IgD-negative memory B cell (primary cell): ENCODE measurements at regions not wholly inside any gene's neighbourhood (a gene's known extent, or its start where the extent isn't known, plus 50 kb on each side); places are given as distances from the start of the nearest gene placed in this dataset.

ENCODE experiments used
- H3K27ac Mint-ChIP-seq, 3 donors: one replicate each; pipeline ENCODE4 v1.8.0; 2020 to 2022; ENCODE audit warnings: mild to moderate bottlenecking in 3 of 3, mixed read lengths in 3 of 3, moderate library complexity in 1 of 3
- H3K27me3 Mint-ChIP-seq: one replicate; pipeline ENCODE4 v1.8.0; 2021; ENCODE audit warnings: mixed read lengths
- H3K36me3 Mint-ChIP-seq: one replicate; pipeline ENCODE4 v1.8.0; 2020; ENCODE audit warnings: mild to moderate bottlenecking, mixed read lengths
- H3K4me1 Mint-ChIP-seq, 3 donors: one replicate each; pipeline ENCODE4 v1.8.0; 2020 to 2022; ENCODE audit warnings: mixed read lengths in 3 of 3, mild to moderate bottlenecking in 1 of 3
- H3K4me3 Mint-ChIP-seq, 4 donors: one replicate each; pipeline ENCODE4 v1.8.0; 2020 to 2022; ENCODE audit warnings: mild to moderate bottlenecking in 4 of 4, mixed read lengths in 4 of 4, moderate library complexity in 3 of 4
- H3K9me3 Mint-ChIP-seq, 3 donors: one replicate each; pipeline ENCODE4 v1.8.0; 2020 to 2021; ENCODE audit warnings: mixed read lengths in 3 of 3, mild to moderate bottlenecking in 1 of 3

DNA sequence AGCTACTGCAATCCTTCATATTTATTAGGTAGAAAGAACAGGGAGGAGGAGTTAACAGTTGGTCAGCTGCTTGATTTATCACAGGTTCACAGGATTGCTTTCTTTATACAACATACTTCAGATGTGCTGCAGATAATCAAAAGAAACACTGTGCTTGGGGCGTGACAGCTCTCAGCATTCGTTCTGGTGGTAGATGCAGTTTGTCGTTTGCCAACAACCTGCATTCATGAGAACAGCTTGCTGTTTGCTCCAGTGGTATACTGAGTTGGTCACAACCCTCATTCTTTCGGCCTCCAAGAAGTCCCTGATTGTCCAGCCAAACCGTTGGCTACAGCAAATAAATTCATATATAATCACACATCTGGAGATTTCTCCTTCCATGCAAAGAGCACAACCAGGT lies 120.5 kb downstream of the ZNF280B start:
- peaks cover 0 to 2% (median 0%) of the 10 kb centered on the region in 3 donors for H3K9me3 Mint-ChIP-seq
- peaks cover 2% of the 10 kb centered on the region for H3K27me3 Mint-ChIP-seq

DNA sequence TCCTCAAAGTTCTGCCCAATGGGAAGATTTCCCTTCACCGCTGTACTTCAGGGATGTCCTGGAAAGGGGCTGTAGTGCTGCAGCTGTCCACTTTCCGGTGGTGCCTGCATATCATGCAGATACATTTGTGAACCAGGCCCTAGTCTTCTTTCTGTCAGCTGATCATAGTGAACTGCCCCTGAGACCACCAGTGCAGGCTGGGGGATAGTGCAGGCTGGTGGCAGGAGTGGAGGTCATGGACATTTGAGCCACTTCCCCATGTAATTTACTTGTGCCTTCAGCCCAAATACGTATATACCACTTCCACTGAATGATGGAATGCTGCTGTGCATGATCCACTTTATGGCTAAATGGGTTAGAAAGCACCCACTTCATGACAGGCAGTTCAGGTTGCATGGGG lies 120.0 kb downstream of the ZNF280B start:
- H3K27ac Mint-ChIP-seq = no peak overlapping the region
- no peak overlapping the region for H3K4me3 Mint-ChIP-seq
- H3K27me3 Mint-ChIP-seq = peaks cover 2% of the 10 kb centered on the region
- H3K36me3 Mint-ChIP-seq = peaks cover 2% of the 10 kb centered on the region
- peaks cover 5 to 13% (median 10%) of the 10 kb centered on the region in 3 donors for H3K4me1 Mint-ChIP-seq
- peaks cover 0 to 2% (median 0%) of the 10 kb centered on the region in 3 donors for H3K9me3 Mint-ChIP-seq

More for the DNA sequence above, 120.5 kb downstream of the ZNF280B start:
- no peak overlapping the region for H3K4me3 Mint-ChIP-seq
- no peak overlapping the region for H3K27ac Mint-ChIP-seq
- peaks cover 9 to 17% (median 13%) of the 10 kb centered on the region in 3 donors for H3K4me1 Mint-ChIP-seq
- peaks cover 2% of the 10 kb centered on the region for H3K36me3 Mint-ChIP-seq

DNA sequence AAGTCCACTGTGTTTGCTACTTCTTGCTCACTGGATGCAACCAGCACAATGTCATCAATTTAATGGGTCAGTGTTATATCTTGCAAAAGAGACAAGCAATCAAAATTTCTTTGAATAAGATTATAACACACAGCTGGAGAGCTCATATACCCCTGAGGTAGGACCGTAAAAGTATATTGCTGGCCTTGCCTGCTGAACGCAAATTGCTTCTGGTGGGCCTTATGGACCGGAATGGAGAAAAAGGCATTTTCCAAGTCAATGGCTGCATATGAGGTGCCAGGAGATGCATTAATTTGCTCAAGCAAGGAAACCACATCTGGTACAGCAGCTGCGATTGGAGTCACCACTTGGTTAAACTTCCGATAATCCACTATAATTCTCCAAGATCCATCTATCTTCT lies 119.1 kb downstream of the ZNF280B start:
- Mint-ChIP-seq H3K36me3 (peaks cover 2% of the 10 kb centered on the region), H3K27me3 (peaks cover 2% of the 10 kb centered on the region), H3K27ac (no peak overlapping the region), H3K4me1 (peaks cover 6 to 11% (median 7%) of the 10 kb centered on the region in 3 donors), H3K4me3 (no peak overlapping the region), H3K9me3 (peaks cover 0 to 2% (median 0%) of the 10 kb centered on the region in 3 donors)

DNA sequence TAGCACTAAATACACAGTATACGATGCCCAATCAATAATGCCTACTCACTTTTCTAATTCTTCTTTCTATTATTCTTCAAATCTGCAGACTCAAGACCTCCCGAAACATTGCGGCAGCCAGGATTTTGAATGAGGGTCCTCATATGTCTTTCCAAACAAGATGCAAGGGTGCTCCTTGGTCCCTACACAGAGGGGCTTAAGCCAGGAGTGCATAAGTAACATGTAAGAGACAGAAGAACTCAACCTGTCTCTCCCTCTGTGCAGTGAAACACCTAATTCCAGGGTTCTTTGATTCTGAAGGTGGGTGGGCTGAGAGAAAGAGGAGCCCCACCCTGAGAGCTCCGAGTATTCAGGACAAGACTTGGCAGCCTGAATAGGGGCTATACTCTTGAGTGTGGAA lies 117.6 kb downstream of the ZNF280B start:
- H3K27ac Mint-ChIP-seq = no peak overlapping the region
- H3K36me3 Mint-ChIP-seq = peaks cover 2% of the 10 kb centered on the region
- peak overlapping the region in 1 of 4 donors; percentile 17 for H3K4me3 Mint-ChIP-seq
- H3K4me1 Mint-ChIP-seq = peaks cover 17 to 21% (median 19%) of the 10 kb centered on the region in 3 donors
- H3K27me3 Mint-ChIP-seq = peaks cover 2% of the 10 kb centered on the region
- H3K9me3 Mint-ChIP-seq = peaks cover 0 to 2% (median 0%) of the 10 kb centered on the region in 3 donors

DNA sequence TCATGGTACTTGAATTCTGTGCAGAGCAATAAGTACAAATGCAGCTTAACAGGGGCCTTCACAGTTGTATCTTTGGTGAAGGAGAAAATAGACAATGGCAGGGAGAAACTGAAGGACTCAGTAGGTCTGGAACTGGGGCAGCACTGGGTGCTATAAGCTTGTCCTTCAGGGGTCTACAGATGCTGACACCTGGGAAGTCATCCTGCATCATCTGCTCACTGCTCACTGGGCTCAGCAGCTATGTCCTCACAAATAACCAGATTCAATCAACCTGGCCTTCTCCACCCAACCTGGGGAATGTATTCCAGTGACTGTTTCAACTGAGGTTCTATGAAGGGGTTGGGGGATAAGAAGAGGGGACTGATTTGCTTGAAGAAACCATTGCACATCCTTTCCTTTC lies 117.0 kb downstream of the ZNF280B start:
- Mint-ChIP-seq H3K9me3 (peaks cover 0 to 2% (median 0%) of the 10 kb centered on the region in 3 donors), H3K36me3 (peaks cover 2% of the 10 kb centered on the region), H3K4me1 (peaks cover 17 to 21% (median 20%) of the 10 kb centered on the region in 3 donors), H3K27me3 (peaks cover 2% of the 10 kb centered on the region), H3K4me3 (peak overlapping the region in 1 of 4 donors; percentile 22), H3K27ac (no peak overlapping the region)

DNA sequence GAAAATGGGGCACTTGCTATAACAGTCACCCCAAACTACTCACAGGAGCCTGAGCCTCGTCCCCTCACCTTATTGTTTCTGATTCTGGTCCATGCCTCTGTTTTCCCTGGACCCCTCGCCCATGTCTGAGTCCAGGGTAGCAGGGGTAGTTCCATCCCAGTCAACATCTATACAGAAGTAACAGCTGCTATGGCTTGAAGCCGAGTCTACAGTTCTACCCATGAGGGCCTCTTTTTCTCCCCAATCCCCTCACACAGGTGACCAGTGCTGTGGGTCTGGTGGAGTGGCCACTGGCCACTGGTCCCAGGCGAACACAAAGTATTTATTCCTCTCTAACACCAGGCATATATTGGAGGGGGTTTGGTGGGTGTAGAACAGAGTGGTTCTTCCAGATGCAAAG lies 116.4 kb downstream of the ZNF280B start:
- Mint-ChIP-seq H3K36me3 (peaks cover 2% of the 10 kb centered on the region), H3K27me3 (peaks cover 2% of the 10 kb centered on the region), H3K9me3 (peaks cover 0 to 2% (median 0%) of the 10 kb centered on the region in 3 donors), H3K27ac (peak overlapping the region in 2 of 3 donors; percentile 8 to 63), H3K4me1 (peaks cover 17 to 25% (median 22%) of the 10 kb centered on the region in 3 donors), H3K4me3 (no peak overlapping the region)

DNA sequence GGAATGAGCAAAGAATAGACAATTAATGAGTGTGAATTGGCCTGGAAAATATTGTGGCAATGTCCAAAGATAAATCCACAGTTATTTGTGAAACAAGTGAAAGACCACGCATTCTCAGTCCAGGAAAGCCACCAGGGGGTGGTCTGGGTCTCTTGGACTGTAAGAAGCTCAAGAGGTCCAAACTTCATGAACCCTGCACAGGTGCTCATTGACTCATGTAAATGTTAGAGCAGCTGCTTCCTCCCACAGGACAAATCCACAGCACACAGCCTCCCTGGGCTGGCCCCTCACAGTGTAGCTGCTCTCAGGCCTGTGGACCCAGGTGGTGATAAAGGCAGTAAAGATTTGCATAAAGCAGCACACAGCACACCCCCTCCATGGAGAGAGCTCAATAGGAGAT lies 114.0 kb downstream of the ZNF280B start:
- peaks cover 2% of the 10 kb centered on the region for H3K36me3 Mint-ChIP-seq
- H3K9me3 Mint-ChIP-seq = peaks cover 0 to 2% (median 0%) of the 10 kb centered on the region in 3 donors
- H3K27ac Mint-ChIP-seq = peak overlapping the region; percentile 77 to 96 (median 78)
- peak overlapping the region; percentile 54 to 91 (median 77) for H3K4me3 Mint-ChIP-seq
- peaks cover 17 to 34% (median 25%) of the 10 kb centered on the region in 3 donors for H3K4me1 Mint-ChIP-seq
- peaks cover 2% of the 10 kb centered on the region for H3K27me3 Mint-ChIP-seq

DNA sequence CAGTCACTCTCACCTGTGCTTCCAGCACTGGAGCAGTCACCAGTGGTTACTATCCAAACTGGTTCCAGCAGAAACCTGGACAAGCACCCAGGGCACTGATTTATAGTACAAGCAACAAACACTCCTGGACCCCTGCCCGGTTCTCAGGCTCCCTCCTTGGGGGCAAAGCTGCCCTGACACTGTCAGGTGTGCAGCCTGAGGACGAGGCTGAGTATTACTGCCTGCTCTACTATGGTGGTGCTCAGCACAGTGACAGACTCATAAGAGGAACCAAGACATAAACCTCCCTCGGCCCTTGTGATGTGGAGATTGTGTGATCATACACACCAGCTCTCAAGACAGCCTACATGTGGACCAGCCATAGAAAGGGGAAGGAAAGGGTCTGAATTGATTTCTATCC lies 113.3 kb downstream of the ZNF280B start:
- Mint-ChIP-seq H3K27me3 (peaks cover 1% of the 10 kb centered on the region), H3K9me3 (peaks cover 0 to 2% (median 0%) of the 10 kb centered on the region in 3 donors), H3K4me3 (peak overlapping the region; percentile 54 to 91 (median 77)), H3K4me1 (peaks cover 20 to 35% (median 25%) of the 10 kb centered on the region in 3 donors), H3K36me3 (peaks cover under 1% of the 10 kb centered on the region), H3K27ac (peak overlapping the region; percentile 77 to 96 (median 78))

DNA sequence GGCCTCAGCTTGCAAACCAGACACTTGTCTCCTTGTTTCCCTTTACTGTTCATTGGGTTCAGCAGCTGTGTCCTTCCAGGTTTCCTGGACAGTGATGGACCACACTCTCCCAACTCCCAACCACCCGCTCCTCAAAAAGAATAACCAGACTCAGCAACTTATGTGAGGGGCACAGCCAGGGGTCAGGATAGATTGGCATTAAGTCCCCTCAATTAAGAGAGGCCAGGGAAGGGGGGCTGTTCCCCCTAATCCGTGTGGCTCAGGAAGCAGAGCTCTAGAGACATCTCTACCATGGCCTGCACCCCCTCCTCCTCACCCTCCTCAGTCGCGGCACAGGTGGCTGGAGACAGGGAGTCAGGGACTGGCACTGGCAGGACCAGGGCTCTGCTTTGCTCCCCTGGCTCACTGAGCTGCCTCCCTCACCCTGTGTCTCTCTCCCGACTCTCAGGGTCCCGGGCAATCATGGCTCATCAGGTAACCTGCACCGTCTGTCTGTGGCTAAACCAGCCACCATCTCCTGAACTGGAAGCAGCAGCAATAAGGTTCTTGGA lies 111.7 kb downstream of the ZNF280B start:
- no peaks in the 10 kb centered on the region for H3K27me3 Mint-ChIP-seq
- peak overlapping the region in 1 of 4 donors; percentile 54 for H3K4me3 Mint-ChIP-seq
- H3K4me1 Mint-ChIP-seq = peaks cover 25 to 41% (median 27%) of the 10 kb centered on the region in 3 donors
- no peaks in the 10 kb centered on the region for H3K36me3 Mint-ChIP-seq
- peak overlapping the region; percentile 13 to 87 (median 18) for H3K27ac Mint-ChIP-seq
- peaks cover 0 to 2% (median 0%) of the 10 kb centered on the region in 3 donors for H3K9me3 Mint-ChIP-seq

DNA sequence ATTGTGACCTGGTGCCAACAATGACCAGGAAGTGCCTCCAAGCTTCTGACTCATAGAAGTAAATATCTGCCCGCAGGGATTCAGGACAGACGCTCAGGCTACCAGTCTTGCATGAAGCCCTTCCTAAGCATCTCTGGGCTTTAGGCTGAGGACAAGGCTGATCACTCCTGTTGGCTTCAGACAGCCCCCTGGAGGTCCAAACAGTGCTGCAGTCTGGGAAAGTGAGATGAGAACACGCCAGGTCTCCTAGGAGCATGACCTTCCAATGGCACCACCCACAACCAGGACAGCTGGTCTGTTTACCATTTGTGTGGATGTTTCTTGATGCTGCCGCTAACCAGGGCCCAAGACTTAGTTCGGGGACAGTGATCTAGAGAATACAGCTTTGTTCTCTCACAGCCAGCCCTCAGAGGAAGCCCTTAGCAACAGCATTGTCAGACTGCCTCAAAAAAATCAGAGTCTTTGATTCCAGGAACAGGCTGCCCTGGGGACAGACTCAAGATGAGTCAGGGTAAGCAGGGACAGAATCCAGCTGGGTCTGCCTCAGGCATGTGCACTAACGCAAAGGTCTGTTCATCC lies 111.2 kb downstream of the ZNF280B start:
- Mint-ChIP-seq H3K4me1 (peaks cover 27 to 42% (median 27%) of the 10 kb centered on the region in 3 donors), H3K4me3 (peak overlapping the region in 1 of 4 donors; percentile 39), H3K9me3 (peaks cover 0 to 2% (median 0%) of the 10 kb centered on the region in 3 donors), H3K27me3 (no peaks in the 10 kb centered on the region), H3K36me3 (no peaks in the 10 kb centered on the region), H3K27ac (peak overlapping the region in 1 of 3 donors; percentile 13)

DNA sequence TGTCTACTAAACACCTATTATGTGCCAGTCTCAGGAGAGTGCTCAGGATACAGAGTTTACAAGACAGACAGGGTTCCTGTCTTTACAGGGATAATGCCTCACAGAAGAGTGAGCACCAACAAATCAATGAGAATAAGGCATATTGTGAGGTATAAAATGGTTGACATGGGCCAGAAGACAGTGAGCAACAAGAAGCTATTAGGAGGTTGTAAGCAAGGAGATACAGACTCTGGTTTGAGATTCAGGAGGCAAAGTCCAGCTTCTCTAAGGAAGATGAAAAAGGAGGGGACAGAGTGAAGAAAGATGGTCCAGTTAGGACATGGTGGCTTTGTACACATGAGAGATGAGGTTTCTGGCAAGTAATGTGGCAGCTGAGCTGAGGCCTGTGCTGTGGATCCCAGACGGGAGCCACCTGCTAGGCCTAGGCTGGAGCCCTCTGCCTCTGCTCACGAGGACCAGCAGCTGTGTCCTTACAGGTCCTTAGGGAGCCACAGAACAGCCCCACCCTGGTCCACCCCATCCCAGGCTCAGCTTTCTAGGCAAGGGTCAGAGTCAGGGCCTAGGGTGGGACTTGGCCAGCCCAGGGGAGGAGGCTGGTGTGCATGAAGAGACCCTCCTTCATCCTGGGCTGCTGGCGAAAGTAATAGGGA lies 110.5 kb downstream of the ZNF280B start:
- no peaks in the 10 kb centered on the region for H3K36me3 Mint-ChIP-seq
- no peaks in the 10 kb centered on the region for H3K9me3 Mint-ChIP-seq
- H3K27ac Mint-ChIP-seq = no peak overlapping the region
- H3K4me3 Mint-ChIP-seq = no peak overlapping the region
- peaks cover 27 to 40% (median 28%) of the 10 kb centered on the region in 3 donors for H3K4me1 Mint-ChIP-seq
- no peaks in the 10 kb centered on the region for H3K27me3 Mint-ChIP-seq

DNA sequence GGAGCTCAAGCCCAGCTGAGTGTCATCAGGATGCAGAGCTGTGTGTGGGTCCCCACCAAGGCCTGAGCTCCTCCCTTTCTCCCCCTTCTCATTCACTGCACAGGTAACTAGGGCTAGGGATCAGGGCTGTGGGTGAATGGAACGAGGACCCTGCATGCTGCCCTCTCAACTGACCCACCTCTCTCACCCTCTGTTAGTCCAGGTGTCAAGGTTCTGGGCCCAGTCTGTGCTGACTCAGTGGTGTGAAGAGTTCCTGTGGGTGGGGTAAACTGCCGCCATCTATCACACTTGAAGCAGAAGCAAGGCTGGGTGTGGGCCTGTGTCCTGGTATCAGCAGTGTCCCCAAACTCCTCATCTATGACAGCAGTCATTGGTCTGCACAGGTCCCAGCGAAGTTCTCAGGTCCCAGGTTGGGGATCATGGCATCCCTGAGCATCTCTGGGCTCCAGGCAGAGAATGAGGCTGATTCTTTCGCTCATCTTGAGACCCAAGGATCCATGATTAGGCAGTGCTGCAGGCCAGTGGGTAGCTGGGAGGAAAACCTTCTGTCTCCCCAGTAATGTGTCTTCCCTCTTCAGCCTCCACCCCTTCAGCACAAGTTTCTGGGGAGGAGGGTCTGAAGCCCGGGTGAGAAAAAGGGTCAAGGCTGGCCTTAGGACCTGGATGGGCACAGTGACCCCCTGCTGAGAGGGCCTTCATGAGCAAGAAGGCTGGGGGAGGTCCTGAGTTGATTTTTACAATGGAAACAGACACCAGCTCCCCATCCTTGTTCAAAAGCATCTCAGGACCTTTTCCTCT lies 109.8 kb downstream of the ZNF280B start:
- H3K9me3 Mint-ChIP-seq = no peaks in the 10 kb centered on the region
- H3K4me3 Mint-ChIP-seq = no peak overlapping the region
- H3K27ac Mint-ChIP-seq = no peak overlapping the region
- H3K36me3 Mint-ChIP-seq = no peaks in the 10 kb centered on the region
- no peaks in the 10 kb centered on the region for H3K27me3 Mint-ChIP-seq
- H3K4me1 Mint-ChIP-seq = peaks cover 32 to 42% (median 32%) of the 10 kb centered on the region in 3 donors

DNA sequence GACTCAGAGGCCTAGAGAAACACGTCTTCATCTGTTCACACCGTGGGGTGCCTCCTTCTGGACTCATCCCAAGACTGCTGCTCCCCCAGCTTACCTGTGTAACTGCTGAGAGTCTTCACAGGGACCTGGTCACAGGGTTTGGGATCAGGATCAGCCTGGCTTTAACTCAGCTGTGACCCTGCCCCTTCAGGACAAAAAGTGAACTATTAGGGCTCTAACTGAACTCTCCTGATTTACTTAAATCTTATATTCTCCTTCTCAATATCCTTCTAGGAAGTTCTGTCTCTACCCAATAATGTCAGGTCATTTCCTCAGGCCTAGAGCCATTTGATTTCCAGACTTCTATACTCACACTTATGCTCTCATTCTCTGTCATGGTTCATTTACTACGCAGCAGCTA lies 108.4 kb downstream of the ZNF280B start:
- Mint-ChIP-seq H3K27me3 (no peaks in the 10 kb centered on the region), H3K4me3 (no peak overlapping the region), H3K4me1 (peaks cover 27 to 38% (median 32%) of the 10 kb centered on the region in 3 donors), H3K36me3 (no peaks in the 10 kb centered on the region), H3K9me3 (no peaks in the 10 kb centered on the region), H3K27ac (no peak overlapping the region)

DNA sequence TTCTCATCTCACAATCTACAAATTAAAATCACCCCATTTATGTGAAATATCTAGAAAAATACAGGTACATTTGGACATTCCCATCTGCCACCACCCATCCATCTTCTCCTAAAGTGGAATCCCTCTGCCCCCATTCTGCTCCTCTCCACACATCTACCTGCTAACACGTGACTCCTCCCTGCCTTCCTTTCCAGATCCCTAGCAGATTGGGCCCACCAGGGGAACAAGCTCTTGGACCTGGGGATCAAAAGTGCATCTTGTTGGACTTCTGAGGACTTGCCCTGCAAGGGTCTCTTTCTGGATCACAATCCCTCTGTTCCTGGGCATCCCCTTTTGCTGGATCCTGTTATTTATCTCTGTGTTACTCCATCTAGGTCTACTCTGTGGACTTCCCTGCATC lies 107.6 kb downstream of the ZNF280B start:
- no peaks in the 10 kb centered on the region for H3K27me3 Mint-ChIP-seq
- H3K9me3 Mint-ChIP-seq = no peaks in the 10 kb centered on the region
- peaks cover 26 to 38% (median 27%) of the 10 kb centered on the region in 3 donors for H3K4me1 Mint-ChIP-seq
- no peak overlapping the region for H3K4me3 Mint-ChIP-seq
- H3K36me3 Mint-ChIP-seq = no peaks in the 10 kb centered on the region
- H3K27ac Mint-ChIP-seq = no peak overlapping the region

DNA sequence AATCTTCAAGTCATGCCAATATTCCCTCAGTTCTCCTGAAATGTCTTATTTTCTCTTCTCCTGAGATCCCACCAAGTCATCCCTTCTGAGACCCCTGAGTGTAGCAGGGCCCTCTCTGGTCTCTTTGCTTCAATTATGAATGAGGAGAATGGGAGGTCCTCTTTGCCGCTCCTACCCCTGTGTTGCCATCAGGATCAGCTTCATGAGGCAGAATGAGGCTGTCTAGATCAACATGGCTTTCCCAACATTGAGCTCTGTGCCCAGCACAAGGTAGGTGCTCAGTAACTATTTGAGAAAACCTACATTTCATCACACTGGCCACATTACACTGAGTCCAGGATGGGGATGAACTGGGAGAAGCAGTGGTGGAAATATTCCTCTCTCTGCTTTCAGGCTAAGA lies 107.2 kb downstream of the ZNF280B start:
- Mint-ChIP-seq H3K27ac (peak overlapping the region in 2 of 3 donors; percentile 20 to 32), H3K4me1 (peaks cover 26 to 40% (median 28%) of the 10 kb centered on the region in 3 donors), H3K4me3 (no peak overlapping the region), H3K9me3 (no peaks in the 10 kb centered on the region), H3K27me3 (no peaks in the 10 kb centered on the region), H3K36me3 (no peaks in the 10 kb centered on the region)
